Memory B cell (primary cell): ENCODE measurements at regions not wholly inside any gene's neighbourhood (a gene's known extent, or its start where the extent isn't known, plus 50 kb on each side); places are given as distances from the start of the nearest gene placed in this dataset.

Experiments used
- ATAC-seq: fragments of 150-1000 bp; cut with Tn5 transposase; 2 replicates; pipeline ENCODE4 v1.10.0; 2021; ENCODE audit warnings: low read depth, mild to moderate bottlenecking, moderate library complexity
- DNase-seq, 2 donors: peaks; one replicate each; pipeline ENCODE4 v3.0.0; 2022; ENCODE audit warnings: low spot score in 2 of 2
- H3K27ac Mint-ChIP-seq: one replicate; pipeline ENCODE4 v1.8.0; 2022; ENCODE audit warnings: mild to moderate bottlenecking, moderate library complexity, mixed read lengths
- H3K27me3 Mint-ChIP-seq: one replicate; pipeline ENCODE4 v1.8.0; 2022; ENCODE audit warnings: mixed read lengths
- H3K36me3 Mint-ChIP-seq: one replicate; pipeline ENCODE4 v1.8.0; 2022; ENCODE audit warnings: mild to moderate bottlenecking, mixed read lengths
- H3K4me1 Mint-ChIP-seq: one replicate; pipeline ENCODE4 v1.8.0; 2022; ENCODE audit warnings: mixed read lengths
- H3K4me3 Mint-ChIP-seq: one replicate; pipeline ENCODE4 v1.8.0; 2022; ENCODE audit warnings: mild to moderate bottlenecking, moderate library complexity, mixed read lengths
- H3K9me3 Mint-ChIP-seq: one replicate; pipeline ENCODE4 v1.8.0; 2022; ENCODE audit warnings: mixed read lengths

- no peak for ATAC-seq
- Mint-ChIP-seq H3K27ac (no peak overlapping the region), H3K27me3 (no peaks in the 10 kb centered on the region), H3K9me3 (peaks cover 2% of the 10 kb centered on the region), H3K4me1 (peaks cover 27% of the 10 kb centered on the region), H3K4me3 (peak overlapping the region; percentile 65), H3K36me3 (no peaks in the 10 kb centered on the region)
- DNase-seq: no peak
Measured at GRCh38 chr9:107866711-107867311, 377.2 kb upstream of the KLF4 start.

GRCh38 chr9:107863396-107863795 is 373.8 kb upstream of the KLF4 start:
- no peaks in the 10 kb centered on the region for H3K9me3 Mint-ChIP-seq
- DNase-seq (no peak), ATAC-seq (no peak)
- no peak overlapping the region for H3K27ac Mint-ChIP-seq
- peaks cover 15% of the 10 kb centered on the region for H3K4me1 Mint-ChIP-seq
- H3K27me3 Mint-ChIP-seq: no peaks in the 10 kb centered on the region
- H3K4me3 Mint-ChIP-seq: no peak overlapping the region
- H3K36me3 Mint-ChIP-seq: no peaks in the 10 kb centered on the region

GRCh38 chr9:107862881-107863280 is 373.3 kb upstream of the KLF4 start:
- no peak for DNase-seq
- Mint-ChIP-seq H3K9me3 (no peaks in the 10 kb centered on the region), H3K4me1 (peaks cover 10% of the 10 kb centered on the region), H3K36me3 (no peaks in the 10 kb centered on the region), H3K27ac (no peak overlapping the region), H3K27me3 (no peaks in the 10 kb centered on the region), H3K4me3 (no peak overlapping the region)
- no peak for ATAC-seq

- H3K27ac Mint-ChIP-seq: peak overlapping the region; percentile 55
- H3K4me1 Mint-ChIP-seq: peaks cover 7% of the 10 kb centered on the region
- no peaks in the 10 kb centered on the region for H3K36me3 Mint-ChIP-seq
- no peak overlapping the region for H3K4me3 Mint-ChIP-seq
- H3K27me3 Mint-ChIP-seq: no peaks in the 10 kb centered on the region
- H3K9me3 Mint-ChIP-seq: no peaks in the 10 kb centered on the region
- no peak for ATAC-seq
- DNase-seq: no peak
Measured at GRCh38 chr9:107862323-107862722, 372.8 kb upstream of the KLF4 start.

- ATAC-seq: no peak
- no peak overlapping the region for H3K4me3 Mint-ChIP-seq
- H3K4me1 Mint-ChIP-seq: no peaks in the 10 kb centered on the region
- no peaks in the 10 kb centered on the region for H3K36me3 Mint-ChIP-seq
- H3K27me3 Mint-ChIP-seq: no peaks in the 10 kb centered on the region
- no peak overlapping the region for H3K27ac Mint-ChIP-seq
- no peaks in the 10 kb centered on the region for H3K9me3 Mint-ChIP-seq
- DNase-seq: no peak
Measured at GRCh38 chr9:107861075-107861474, 371.5 kb upstream of the KLF4 start.

GRCh38 chr9:107858260-107858659 is 368.7 kb upstream of the KLF4 start:
- peaks cover 8% of the 10 kb centered on the region for H3K9me3 Mint-ChIP-seq
- ATAC-seq: no peak

GRCh38 chr9:107856633-107857032 is 367.1 kb upstream of the KLF4 start:
- H3K36me3 Mint-ChIP-seq: peaks cover 3% of the 10 kb centered on the region
- H3K4me3 Mint-ChIP-seq: no peak overlapping the region
- peaks cover 9% of the 10 kb centered on the region for H3K9me3 Mint-ChIP-seq
- no peak overlapping the region for H3K27ac Mint-ChIP-seq
- DNase-seq (no peak), ATAC-seq (no peak)
- no peaks in the 10 kb centered on the region for H3K4me1 Mint-ChIP-seq
- H3K27me3 Mint-ChIP-seq: no peaks in the 10 kb centered on the region

More at GRCh38 chr9:107858260-107858659, 368.7 kb upstream of the KLF4 start:
- Mint-ChIP-seq H3K4me3 (no peak overlapping the region), H3K36me3 (peaks cover 3% of the 10 kb centered on the region), H3K4me1 (no peaks in the 10 kb centered on the region), H3K27me3 (no peaks in the 10 kb centered on the region), H3K27ac (no peak overlapping the region)
- no peak for DNase-seq

- peaks cover 9% of the 10 kb centered on the region for H3K9me3 Mint-ChIP-seq
- H3K27me3 Mint-ChIP-seq: no peaks in the 10 kb centered on the region
- H3K4me3 Mint-ChIP-seq: no peak overlapping the region
- no peak overlapping the region for H3K27ac Mint-ChIP-seq
- H3K36me3 Mint-ChIP-seq: peaks cover 3% of the 10 kb centered on the region
- DNase-seq (no peak), ATAC-seq (no peak)
- H3K4me1 Mint-ChIP-seq: no peaks in the 10 kb centered on the region
Measured at GRCh38 chr9:107855164-107855563, 365.6 kb upstream of the KLF4 start.

- no peak for ATAC-seq
- Mint-ChIP-seq H3K4me1 (no peaks in the 10 kb centered on the region), H3K27me3 (no peaks in the 10 kb centered on the region), H3K27ac (no peak overlapping the region), H3K4me3 (no peak overlapping the region), H3K9me3 (peaks cover 9% of the 10 kb centered on the region), H3K36me3 (peaks cover 3% of the 10 kb centered on the region)
- DNase-seq: no peak
Measured at GRCh38 chr9:107853461-107853860, 363.9 kb upstream of the KLF4 start.

GRCh38 chr9:107852891-107853290 is 363.3 kb upstream of the KLF4 start:
- Mint-ChIP-seq H3K9me3 (peaks cover 9% of the 10 kb centered on the region), H3K27ac (no peak overlapping the region), H3K4me3 (no peak overlapping the region), H3K4me1 (no peaks in the 10 kb centered on the region), H3K36me3 (peaks cover 3% of the 10 kb centered on the region), H3K27me3 (no peaks in the 10 kb centered on the region)
- DNase-seq (no peak), ATAC-seq (no peak)

- H3K27ac Mint-ChIP-seq: no peak overlapping the region
- ATAC-seq (no peak), DNase-seq (no peak)
- peaks cover 3% of the 10 kb centered on the region for H3K36me3 Mint-ChIP-seq
- H3K27me3 Mint-ChIP-seq: no peaks in the 10 kb centered on the region
- peaks cover 9% of the 10 kb centered on the region for H3K9me3 Mint-ChIP-seq
- no peaks in the 10 kb centered on the region for H3K4me1 Mint-ChIP-seq
- no peak overlapping the region for H3K4me3 Mint-ChIP-seq
Measured at GRCh38 chr9:107850653-107851052, 361.1 kb upstream of the KLF4 start.

GRCh38 chr9:107847978-107848964 is 358.7 kb upstream of the KLF4 start:
- H3K9me3 Mint-ChIP-seq: peaks cover 1% of the 10 kb centered on the region
- H3K36me3 Mint-ChIP-seq: no peaks in the 10 kb centered on the region
- DNase-seq: no peak
- ATAC-seq: no peak
- H3K4me3 Mint-ChIP-seq: no peak overlapping the region
- no peaks in the 10 kb centered on the region for H3K4me1 Mint-ChIP-seq
- no peaks in the 10 kb centered on the region for H3K27me3 Mint-ChIP-seq
- H3K27ac Mint-ChIP-seq: no peak overlapping the region

- Mint-ChIP-seq H3K36me3 (peaks cover 2% of the 10 kb centered on the region), H3K4me3 (no peak overlapping the region), H3K27ac (no peak overlapping the region), H3K9me3 (no peaks in the 10 kb centered on the region), H3K27me3 (peaks cover 2% of the 10 kb centered on the region), H3K4me1 (no peaks in the 10 kb centered on the region)
- no peak for DNase-seq
- no peak for ATAC-seq
Measured at GRCh38 chr9:107842530-107842929, 353.0 kb upstream of the KLF4 start.

GRCh38 chr9:107841076-107841475 is 351.5 kb upstream of the KLF4 start:
- Mint-ChIP-seq H3K4me1 (no peaks in the 10 kb centered on the region), H3K4me3 (no peak overlapping the region), H3K27ac (no peak overlapping the region), H3K36me3 (peaks cover 2% of the 10 kb centered on the region), H3K9me3 (no peaks in the 10 kb centered on the region), H3K27me3 (peaks cover 3% of the 10 kb centered on the region)
- ATAC-seq: no peak
- DNase-seq: no peak
